ENCODE measurements at regions not wholly inside any gene's neighbourhood (a gene's known extent, or its start where the extent isn't known, plus 50 kb on each side); places are given as distances from the start of the nearest gene placed in this dataset.

GRCh38 chr2:125870264-125870663 lies 785.7 kb upstream of the GYPC start:
- Mint-ChIP-seq H3K27ac (no peak overlapping the region), H3K36me3 (no peaks in the 10 kb centered on the region), H3K27me3 (ENCODE audit: low read depth) (no peaks in the 10 kb centered on the region), H3K4me1 (no peaks in the 10 kb centered on the region), H3K4me3 (no peak overlapping the region), H3K9me3 (peaks cover 12% of the 10 kb centered on the region)
- DNase-seq (ENCODE audit: low spot score in 2 of 2, unreplicated experiment in 2 of 2), result no peak
- no peak for TF ChIP-seq CTCF (IDR thresholded peaks at IDR 0.05; ENCODE audit: unreplicated experiment)

GRCh38 chr2:125870746-125871145 lies 785.2 kb upstream of the GYPC start:
- no peak for DNase-seq (ENCODE audit: low spot score in 2 of 2, unreplicated experiment in 2 of 2)
- TF ChIP-seq CTCF (IDR thresholded peaks at IDR 0.05; ENCODE audit: unreplicated experiment), result no peak
- Mint-ChIP-seq H3K9me3 (peaks cover 12% of the 10 kb centered on the region), H3K27me3 (ENCODE audit: low read depth) (no peaks in the 10 kb centered on the region), H3K4me1 (no peaks in the 10 kb centered on the region), H3K27ac (no peak overlapping the region), H3K36me3 (no peaks in the 10 kb centered on the region), H3K4me3 (no peak overlapping the region)

GRCh38 chr2:125874564-125874963 lies 781.4 kb upstream of the GYPC start:
- no peaks in the 10 kb centered on the region for H3K4me1 Mint-ChIP-seq

GRCh38 chr2:125885340-125885739 lies 770.6 kb upstream of the GYPC start:
- H3K27me3 Mint-ChIP-seq (ENCODE audit: low read depth), result no peaks in the 10 kb centered on the region
- no peak overlapping the region for H3K4me3 Mint-ChIP-seq
- no peak for DNase-seq (ENCODE audit: low spot score in 2 of 2, unreplicated experiment in 2 of 2)
- no peak overlapping the region for H3K27ac Mint-ChIP-seq
- H3K4me1 Mint-ChIP-seq, result no peaks in the 10 kb centered on the region
- peaks cover 48% of the 10 kb centered on the region for H3K9me3 Mint-ChIP-seq
- H3K36me3 Mint-ChIP-seq, result peaks cover 3% of the 10 kb centered on the region
- TF ChIP-seq CTCF (IDR thresholded peaks at IDR 0.05; ENCODE audit: unreplicated experiment), result no peak

More at GRCh38 chr2:125874564-125874963, 781.4 kb upstream of the GYPC start:
- DNase-seq (ENCODE audit: low spot score in 2 of 2, unreplicated experiment in 2 of 2), result no peak
- Mint-ChIP-seq H3K9me3 (peaks cover 18% of the 10 kb centered on the region), H3K4me3 (no peak overlapping the region), H3K27me3 (ENCODE audit: low read depth) (no peaks in the 10 kb centered on the region), H3K27ac (no peak overlapping the region), H3K36me3 (no peaks in the 10 kb centered on the region)
- no peak for TF ChIP-seq CTCF (IDR thresholded peaks at IDR 0.05; ENCODE audit: unreplicated experiment)

DNA sequence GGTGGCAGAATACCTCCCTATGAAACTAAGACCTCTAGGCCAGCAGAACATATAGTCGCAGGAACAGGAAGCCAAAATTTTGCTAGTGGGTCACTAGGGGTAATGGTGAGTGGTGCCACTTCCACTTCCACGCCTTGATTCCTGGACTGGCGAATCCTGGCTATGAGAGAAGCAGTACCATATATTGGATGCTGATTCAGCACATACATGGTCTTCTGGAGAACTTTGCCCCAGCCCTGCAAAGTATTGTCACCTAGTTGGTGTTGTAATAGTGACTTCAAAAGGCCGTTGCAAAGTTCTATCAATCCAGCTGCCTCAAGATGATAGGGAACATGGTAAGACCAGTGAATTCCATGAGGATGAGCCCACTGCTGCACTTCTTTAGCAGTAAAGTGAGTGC lies 769.8 kb upstream of the GYPC start:
- Mint-ChIP-seq H3K36me3 (peaks cover 3% of the 10 kb centered on the region), H3K4me3 (no peak overlapping the region), H3K27me3 (ENCODE audit: low read depth) (no peaks in the 10 kb centered on the region), H3K27ac (no peak overlapping the region), H3K4me1 (no peaks in the 10 kb centered on the region), H3K9me3 (peaks cover 51% of the 10 kb centered on the region)
- TF ChIP-seq CTCF (IDR thresholded peaks at IDR 0.05; ENCODE audit: unreplicated experiment), result no peak
- no peak for DNase-seq (ENCODE audit: low spot score in 2 of 2, unreplicated experiment in 2 of 2)

GRCh38 chr2:125901278-125901677 lies 754.7 kb upstream of the GYPC start:
- no peaks in the 10 kb centered on the region for H3K36me3 Mint-ChIP-seq
- TF ChIP-seq CTCF (IDR thresholded peaks at IDR 0.05; ENCODE audit: unreplicated experiment), result no peak

More at GRCh38 chr2:125901278-125901677, 754.7 kb upstream of the GYPC start:
- H3K4me1 Mint-ChIP-seq, result no peaks in the 10 kb centered on the region
- no peak for DNase-seq (ENCODE audit: low spot score in 2 of 2, unreplicated experiment in 2 of 2)
- no peaks in the 10 kb centered on the region for H3K27me3 Mint-ChIP-seq (ENCODE audit: low read depth)
- no peak overlapping the region for H3K4me3 Mint-ChIP-seq
- peaks cover 47% of the 10 kb centered on the region for H3K9me3 Mint-ChIP-seq
- H3K27ac Mint-ChIP-seq, result no peak overlapping the region
